Activated CD4-positive, alpha-beta memory T cell treated with anti-CD3 and anti-CD28 coated beads for 36 hours (primary cell): ENCODE measurements at regions not wholly inside any gene's neighbourhood (a gene's known extent, or its start where the extent isn't known, plus 50 kb on each side); places are given as distances from the start of the nearest gene placed in this dataset.

Experiments used
- CTCF ChIA-PET: fragments of 350-600 bp; sonication (Branson Sonifier 250); formaldehyde crosslinking; loops from one replicate; lab custom pipeline; 2021; ENCODE audit warnings: antibody characterized with exemption, inconsistent platforms; lab: Charles Lee
- POLR2A ChIA-PET: fragments of 350-600 bp; sonication (Branson Sonifier 250); formaldehyde crosslinking; loops from one replicate; lab custom pipeline; 2021; ENCODE audit warnings: antibody characterized with exemption; lab: Charles Lee
- DNase-seq: peaks from one replicate; pipeline ENCODE4 v3.0.0-alpha.2; 2020
- H3K27ac Mint-ChIP-seq: one replicate; pipeline ENCODE4 v1.8.0; 2021; ENCODE audit warnings: mixed read lengths
- H3K27me3 Mint-ChIP-seq: one replicate; pipeline ENCODE4 v1.8.0; 2021; ENCODE audit warnings: mixed read lengths
- H3K36me3 Mint-ChIP-seq: one replicate; pipeline ENCODE4 v1.8.0; 2021; ENCODE audit warnings: mixed read lengths
- H3K4me1 Mint-ChIP-seq: one replicate; pipeline ENCODE4 v1.8.0; 2021; ENCODE audit warnings: low read depth, mixed read lengths
- H3K4me3 Mint-ChIP-seq: one replicate; pipeline ENCODE4 v1.8.0; 2021; ENCODE audit warnings: mild to moderate bottlenecking, mixed read lengths
- H3K9me3 Mint-ChIP-seq: one replicate; pipeline ENCODE4 v1.8.0; 2021; ENCODE audit warnings: mixed read lengths
- intact Hi-C: fragments of 100-400 bp; cut with micrococcal nuclease; formaldehyde crosslinking; loops from one replicate; pipeline ENCODE4 v1.15.1; 2023

GRCh38 chr14:51441001-51441400 is 201.0 kb downstream of the TMX1 start:
- peaks cover 16% of the 10 kb centered on the region for H3K27me3 Mint-ChIP-seq
- H3K4me3 Mint-ChIP-seq: no peak overlapping the region
- ChIA-PET CTCF (no interaction called here), POLR2A (no interaction called here)
- no peaks in the 10 kb centered on the region for H3K9me3 Mint-ChIP-seq
- H3K4me1 Mint-ChIP-seq: no peaks in the 10 kb centered on the region
- DNase-seq: no peak
- intact Hi-C loops: no loop called here
- no peaks in the 10 kb centered on the region for H3K36me3 Mint-ChIP-seq
- H3K27ac Mint-ChIP-seq: no peak overlapping the region

- no peaks in the 10 kb centered on the region for H3K4me1 Mint-ChIP-seq
- H3K27ac Mint-ChIP-seq: no peak overlapping the region
- DNase-seq: no peak
- no peaks in the 10 kb centered on the region for H3K9me3 Mint-ChIP-seq
- ChIA-PET CTCF (no interaction called here), POLR2A (interaction anchor here (1.0 kb wide), 1 partner anchor 522 kb away, joined by 3 read pairs; no protein-coding TSS in a partner anchor)
- no peaks in the 10 kb centered on the region for H3K36me3 Mint-ChIP-seq
- H3K4me3 Mint-ChIP-seq: no peak overlapping the region
- intact Hi-C loops: no loop called here
- H3K27me3 Mint-ChIP-seq: peaks cover 13% of the 10 kb centered on the region
Measured at GRCh38 chr14:51442513-51443175, 202.6 kb downstream of the TMX1 start.

- no peak overlapping the region for H3K27ac Mint-ChIP-seq
- H3K4me1 Mint-ChIP-seq: no peaks in the 10 kb centered on the region
- intact Hi-C loops: no loop called here
- no peak overlapping the region for H3K4me3 Mint-ChIP-seq
- CTCF ChIA-PET: no interaction called here
- POLR2A ChIA-PET: no interaction called here
- H3K27me3 Mint-ChIP-seq: peaks cover 13% of the 10 kb centered on the region
- DNase-seq: no peak
- H3K9me3 Mint-ChIP-seq: no peaks in the 10 kb centered on the region
- H3K36me3 Mint-ChIP-seq: no peaks in the 10 kb centered on the region
Measured at GRCh38 chr14:51443195-51444018, 203.4 kb downstream of the TMX1 start.

GRCh38 chr14:51444353-51445000 is 204.4 kb downstream of the TMX1 start:
- intact Hi-C loops: no loop called here
- CTCF ChIA-PET: no interaction called here
- no peaks in the 10 kb centered on the region for H3K4me1 Mint-ChIP-seq
- H3K4me3 Mint-ChIP-seq: no peak overlapping the region
- H3K27me3 Mint-ChIP-seq: peaks cover 10% of the 10 kb centered on the region
- DNase-seq: no peak
- no peaks in the 10 kb centered on the region for H3K36me3 Mint-ChIP-seq
- POLR2A ChIA-PET: no interaction called here
- no peaks in the 10 kb centered on the region for H3K9me3 Mint-ChIP-seq
- H3K27ac Mint-ChIP-seq: no peak overlapping the region

- Mint-ChIP-seq H3K4me1 (no peaks in the 10 kb centered on the region), H3K4me3 (no peak overlapping the region), H3K36me3 (no peaks in the 10 kb centered on the region), H3K27me3 (peaks cover 10% of the 10 kb centered on the region), H3K9me3 (no peaks in the 10 kb centered on the region), H3K27ac (no peak overlapping the region)
- no peak for DNase-seq
- POLR2A ChIA-PET: no interaction called here
- CTCF ChIA-PET: interaction anchor here (0.6 kb wide), 1 partner anchor 67 kb away, joined by 3 read pairs; no protein-coding TSS in a partner anchor
- intact Hi-C loops: no loop called here
Measured at GRCh38 chr14:51445001-51445390, 204.9 kb downstream of the TMX1 start.

GRCh38 chr14:51446771-51447170 is 204.9 kb upstream of the FRMD6 start:
- Mint-ChIP-seq H3K27ac (no peak overlapping the region), H3K4me3 (no peak overlapping the region), H3K4me1 (no peaks in the 10 kb centered on the region), H3K9me3 (no peaks in the 10 kb centered on the region), H3K27me3 (peaks cover 5% of the 10 kb centered on the region), H3K36me3 (no peaks in the 10 kb centered on the region)
- no peak for DNase-seq
- intact Hi-C loops: no loop called here
- ChIA-PET CTCF (no interaction called here), POLR2A (no interaction called here)

- ChIA-PET CTCF (no interaction called here), POLR2A (no interaction called here)
- no peaks in the 10 kb centered on the region for H3K4me1 Mint-ChIP-seq
- no peak overlapping the region for H3K4me3 Mint-ChIP-seq
- H3K27me3 Mint-ChIP-seq: peaks cover 2% of the 10 kb centered on the region
- no peaks in the 10 kb centered on the region for H3K36me3 Mint-ChIP-seq
- no peaks in the 10 kb centered on the region for H3K9me3 Mint-ChIP-seq
- no peak overlapping the region for H3K27ac Mint-ChIP-seq
- intact Hi-C loops: no loop called here
- DNase-seq: no peak
Measured at GRCh38 chr14:51447411-51447810, 204.3 kb upstream of the FRMD6 start.

- H3K27ac Mint-ChIP-seq: no peak overlapping the region
- intact Hi-C loops: no loop called here
- H3K27me3 Mint-ChIP-seq: peaks cover 1% of the 10 kb centered on the region
- H3K9me3 Mint-ChIP-seq: no peaks in the 10 kb centered on the region
- ChIA-PET CTCF (interaction anchor here (0.6 kb wide), 1 partner anchor 40 kb away, joined by 4 read pairs; no protein-coding TSS in a partner anchor), POLR2A (no interaction called here)
- DNase-seq: no peak
- H3K4me1 Mint-ChIP-seq: no peaks in the 10 kb centered on the region
- no peaks in the 10 kb centered on the region for H3K36me3 Mint-ChIP-seq
- H3K4me3 Mint-ChIP-seq: no peak overlapping the region
Measured at GRCh38 chr14:51448831-51449670, 202.7 kb upstream of the FRMD6 start.

GRCh38 chr14:51449681-51450080 is 202.0 kb upstream of the FRMD6 start:
- intact Hi-C loops: no loop called here
- no peak overlapping the region for H3K4me3 Mint-ChIP-seq
- no peaks in the 10 kb centered on the region for H3K36me3 Mint-ChIP-seq
- peaks cover 1% of the 10 kb centered on the region for H3K27me3 Mint-ChIP-seq
- H3K4me1 Mint-ChIP-seq: no peaks in the 10 kb centered on the region
- H3K27ac Mint-ChIP-seq: no peak overlapping the region
- ChIA-PET POLR2A (no interaction called here), CTCF (no interaction called here)
- no peaks in the 10 kb centered on the region for H3K9me3 Mint-ChIP-seq
- DNase-seq: no peak

GRCh38 chr14:51451561-51451960 is 200.1 kb upstream of the FRMD6 start:
- Mint-ChIP-seq H3K27ac (no peak overlapping the region), H3K4me3 (no peak overlapping the region), H3K36me3 (no peaks in the 10 kb centered on the region), H3K9me3 (no peaks in the 10 kb centered on the region), H3K27me3 (peaks cover 1% of the 10 kb centered on the region), H3K4me1 (no peaks in the 10 kb centered on the region)
- ChIA-PET CTCF (no interaction called here), POLR2A (no interaction called here)
- intact Hi-C loops: no loop called here
- no peak for DNase-seq

- no peaks in the 10 kb centered on the region for H3K36me3 Mint-ChIP-seq
- ChIA-PET POLR2A (no interaction called here), CTCF (interaction anchor here (1.4 kb wide), 1 partner anchor 93 kb away, joined by 3 read pairs; no protein-coding TSS in a partner anchor)
- H3K4me1 Mint-ChIP-seq: no peaks in the 10 kb centered on the region
- peaks cover 2% of the 10 kb centered on the region for H3K27me3 Mint-ChIP-seq
- no peak for DNase-seq
- intact Hi-C loops: no loop called here
- H3K9me3 Mint-ChIP-seq: no peaks in the 10 kb centered on the region
- H3K27ac Mint-ChIP-seq: no peak overlapping the region
- no peak overlapping the region for H3K4me3 Mint-ChIP-seq
Measured at GRCh38 chr14:51453869-51454268, 197.8 kb upstream of the FRMD6 start.

- POLR2A ChIA-PET: no interaction called here
- Mint-ChIP-seq H3K4me3 (no peak overlapping the region), H3K36me3 (no peaks in the 10 kb centered on the region), H3K27me3 (peaks cover 2% of the 10 kb centered on the region), H3K9me3 (no peaks in the 10 kb centered on the region), H3K27ac (no peak overlapping the region), H3K4me1 (no peaks in the 10 kb centered on the region)
- DNase-seq: no peak
- intact Hi-C loops: no loop called here
- CTCF ChIA-PET: interaction anchor here (1.4 kb wide), 1 partner anchor 94 kb away, joined by 3 read pairs; no protein-coding TSS in a partner anchor
Measured at GRCh38 chr14:51454351-51454750, 197.4 kb upstream of the FRMD6 start.
